ENCODE measurements at regions not wholly inside any gene's neighbourhood (a gene's known extent, or its start where the extent isn't known, plus 50 kb on each side); places are given as distances from the start of the nearest gene placed in this dataset.

- Mint-ChIP-seq H3K36me3 (ENCODE audit: low read depth) (no peaks in the 10 kb centered on the region), H3K4me1 (no peaks in the 10 kb centered on the region), H3K4me3 (no peak overlapping the region), H3K27ac (no peak overlapping the region), H3K9me3 (no peaks in the 10 kb centered on the region), H3K27me3 (peaks cover 18% of the 10 kb centered on the region)
- ChIA-PET POLR2A (no interaction called here), CTCF (no interaction called here)
- no peak for DNase-seq
Measured at GRCh38 chr2:200216310-200216709, 90.2 kb upstream of the SPATS2L start.

GRCh38 chr2:200217320-200217719 lies 89.2 kb upstream of the SPATS2L start:
- CTCF ChIA-PET = no interaction called here
- POLR2A ChIA-PET = no interaction called here

GRCh38 chr2:200218645-200219044 lies 87.8 kb upstream of the SPATS2L start:
- Mint-ChIP-seq H3K9me3 (no peaks in the 10 kb centered on the region), H3K27ac (no peak overlapping the region), H3K27me3 (peaks cover 18% of the 10 kb centered on the region), H3K36me3 (ENCODE audit: low read depth) (no peaks in the 10 kb centered on the region), H3K4me1 (no peaks in the 10 kb centered on the region), H3K4me3 (no peak overlapping the region)
- POLR2A ChIA-PET = no interaction called here
- CTCF ChIA-PET = no interaction called here
- no peak for DNase-seq

More at GRCh38 chr2:200217320-200217719, 89.2 kb upstream of the SPATS2L start:
- H3K9me3 Mint-ChIP-seq = no peaks in the 10 kb centered on the region
- DNase-seq = no peak
- peaks cover 20% of the 10 kb centered on the region for H3K27me3 Mint-ChIP-seq
- H3K4me1 Mint-ChIP-seq = no peaks in the 10 kb centered on the region
- no peak overlapping the region for H3K4me3 Mint-ChIP-seq
- no peaks in the 10 kb centered on the region for H3K36me3 Mint-ChIP-seq (ENCODE audit: low read depth)
- H3K27ac Mint-ChIP-seq = no peak overlapping the region

GRCh38 chr2:200219309-200220113 lies 87.0 kb upstream of the SPATS2L start:
- POLR2A ChIA-PET = no interaction called here
- H3K9me3 Mint-ChIP-seq = no peaks in the 10 kb centered on the region

GRCh38 chr2:200220251-200220650 lies 86.2 kb upstream of the SPATS2L start:
- CTCF ChIA-PET = no interaction called here
- no peaks in the 10 kb centered on the region for H3K36me3 Mint-ChIP-seq (ENCODE audit: low read depth)
- POLR2A ChIA-PET = no interaction called here
- no peaks in the 10 kb centered on the region for H3K4me1 Mint-ChIP-seq
- no peak overlapping the region for H3K4me3 Mint-ChIP-seq
- H3K27ac Mint-ChIP-seq = no peak overlapping the region
- H3K9me3 Mint-ChIP-seq = no peaks in the 10 kb centered on the region
- DNase-seq = no peak
- H3K27me3 Mint-ChIP-seq = peaks cover 20% of the 10 kb centered on the region

More at GRCh38 chr2:200219309-200220113, 87.0 kb upstream of the SPATS2L start:
- no peak overlapping the region for H3K4me3 Mint-ChIP-seq
- H3K27ac Mint-ChIP-seq = no peak overlapping the region
- CTCF ChIA-PET = no interaction called here
- no peak for DNase-seq
- H3K36me3 Mint-ChIP-seq (ENCODE audit: low read depth) = no peaks in the 10 kb centered on the region
- H3K4me1 Mint-ChIP-seq = no peaks in the 10 kb centered on the region
- H3K27me3 Mint-ChIP-seq = peaks cover 18% of the 10 kb centered on the region

- CTCF ChIA-PET = no interaction called here
- Mint-ChIP-seq H3K27me3 (peaks cover 16% of the 10 kb centered on the region), H3K4me3 (no peak overlapping the region), H3K27ac (no peak overlapping the region), H3K36me3 (ENCODE audit: low read depth) (no peaks in the 10 kb centered on the region), H3K9me3 (no peaks in the 10 kb centered on the region), H3K4me1 (no peaks in the 10 kb centered on the region)
- no peak for DNase-seq
- POLR2A ChIA-PET = no interaction called here
Measured at GRCh38 chr2:200221055-200221955, 85.2 kb upstream of the SPATS2L start.

GRCh38 chr2:200222791-200223190 lies 83.7 kb upstream of the SPATS2L start:
- Mint-ChIP-seq H3K9me3 (no peaks in the 10 kb centered on the region), H3K36me3 (ENCODE audit: low read depth) (no peaks in the 10 kb centered on the region), H3K4me3 (no peak overlapping the region), H3K4me1 (no peaks in the 10 kb centered on the region), H3K27ac (no peak overlapping the region), H3K27me3 (peaks cover 18% of the 10 kb centered on the region)
- POLR2A ChIA-PET = no interaction called here
- DNase-seq = no peak
- CTCF ChIA-PET = no interaction called here

- DNase-seq = no peak
- CTCF ChIA-PET = no interaction called here
- no peaks in the 10 kb centered on the region for H3K9me3 Mint-ChIP-seq
Measured at GRCh38 chr2:200223205-200223784, 83.2 kb upstream of the SPATS2L start.

GRCh38 chr2:200225951-200226350 lies 80.5 kb upstream of the SPATS2L start:
- H3K27ac Mint-ChIP-seq = no peak overlapping the region
- no peaks in the 10 kb centered on the region for H3K9me3 Mint-ChIP-seq
- no peak for DNase-seq
- CTCF ChIA-PET = no interaction called here
- POLR2A ChIA-PET = no interaction called here
- H3K36me3 Mint-ChIP-seq (ENCODE audit: low read depth) = no peaks in the 10 kb centered on the region
- peaks cover 33% of the 10 kb centered on the region for H3K27me3 Mint-ChIP-seq
- no peaks in the 10 kb centered on the region for H3K4me1 Mint-ChIP-seq
- H3K4me3 Mint-ChIP-seq = no peak overlapping the region

More at GRCh38 chr2:200223205-200223784, 83.2 kb upstream of the SPATS2L start:
- no peak overlapping the region for H3K4me3 Mint-ChIP-seq
- no peaks in the 10 kb centered on the region for H3K4me1 Mint-ChIP-seq
- no peak overlapping the region for H3K27ac Mint-ChIP-seq
- no peaks in the 10 kb centered on the region for H3K36me3 Mint-ChIP-seq (ENCODE audit: low read depth)
- peaks cover 18% of the 10 kb centered on the region for H3K27me3 Mint-ChIP-seq
- POLR2A ChIA-PET = no interaction called here

GRCh38 chr2:200226451-200227426 lies 79.8 kb upstream of the SPATS2L start:
- peaks cover 27% of the 10 kb centered on the region for H3K27me3 Mint-ChIP-seq
- H3K4me3 Mint-ChIP-seq = no peak overlapping the region
- no peak for DNase-seq
- CTCF ChIA-PET = no interaction called here
- POLR2A ChIA-PET = no interaction called here
- no peak overlapping the region for H3K27ac Mint-ChIP-seq
- no peaks in the 10 kb centered on the region for H3K4me1 Mint-ChIP-seq
- H3K9me3 Mint-ChIP-seq = no peaks in the 10 kb centered on the region
- no peaks in the 10 kb centered on the region for H3K36me3 Mint-ChIP-seq (ENCODE audit: low read depth)

- DNase-seq = no peak
- Mint-ChIP-seq H3K27me3 (peaks cover 43% of the 10 kb centered on the region), H3K36me3 (ENCODE audit: low read depth) (no peaks in the 10 kb centered on the region), H3K9me3 (no peaks in the 10 kb centered on the region), H3K4me1 (no peaks in the 10 kb centered on the region), H3K27ac (no peak overlapping the region), H3K4me3 (no peak overlapping the region)
- ChIA-PET POLR2A (no interaction called here), CTCF (no interaction called here)
Measured at GRCh38 chr2:200230716-200231115, 75.8 kb upstream of the SPATS2L start.

- Mint-ChIP-seq H3K4me1 (peaks cover 4% of the 10 kb centered on the region), H3K4me3 (no peak overlapping the region), H3K36me3 (ENCODE audit: low read depth) (no peaks in the 10 kb centered on the region), H3K9me3 (no peaks in the 10 kb centered on the region), H3K27ac (no peak overlapping the region), H3K27me3 (peaks cover 53% of the 10 kb centered on the region)
- DNase-seq = no peak
- ChIA-PET POLR2A (interaction anchor here (0.7 kb wide), 1 partner anchor 485 kb away, joined by 3 read pairs; no protein-coding TSS in a partner anchor), CTCF (no interaction called here)
Measured at GRCh38 chr2:200235533-200235932, 71.0 kb upstream of the SPATS2L start.

All from activated CD4-positive, alpha-beta memory T cell treated with anti-CD3 and anti-CD28 coated beads, Interleukin-2, amount 10 ng/mL, durations not matched to agents 7 days and 5 days (primary cell).